ENCODE measurements at regions not wholly inside any gene's neighbourhood (a gene's known extent, or its start where the extent isn't known, plus 50 kb on each side); places are given as distances from the start of the nearest gene placed in this dataset.

DNA sequence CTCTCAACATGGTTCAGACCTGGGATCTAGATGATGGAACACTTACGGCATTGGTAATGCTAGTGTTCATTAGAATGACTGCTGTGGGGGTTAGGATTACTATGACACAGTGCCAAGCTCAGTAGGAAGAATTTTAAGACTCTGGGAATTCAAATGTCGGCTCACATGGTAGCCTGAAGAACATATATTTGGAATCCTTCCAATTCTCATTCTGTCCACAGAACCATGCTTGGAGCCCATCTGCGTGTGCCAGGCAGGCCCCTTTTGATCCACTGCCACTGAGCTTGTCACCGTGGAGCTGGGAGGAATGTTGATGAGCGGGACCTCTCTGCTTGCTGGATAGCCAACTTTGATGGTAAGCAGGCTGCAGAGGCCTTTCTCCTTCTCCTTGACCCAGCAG lies 322.0 kb upstream of the SOX11 start:
- no peak for DNase-seq

DNA sequence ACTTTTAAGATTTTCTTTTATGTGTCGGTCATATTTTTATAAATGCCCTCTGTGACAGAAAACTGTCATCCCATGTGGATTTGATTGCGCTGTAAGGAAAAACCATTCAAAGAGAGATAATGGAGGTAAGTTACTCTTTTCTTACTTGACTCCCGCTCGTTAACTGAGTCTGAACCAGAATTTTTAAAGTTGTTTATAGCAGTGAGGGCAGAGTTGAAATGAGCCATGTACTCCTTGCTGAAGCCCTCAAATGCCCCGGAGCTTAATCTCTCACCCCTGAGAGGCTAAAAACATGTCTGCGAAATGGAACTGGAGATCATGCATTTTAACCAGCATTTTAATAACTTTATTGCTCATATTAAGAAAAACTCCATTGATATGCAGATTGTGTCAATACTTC lies 320.0 kb upstream of the SOX11 start:
- DNase-seq, result no peak

DNA sequence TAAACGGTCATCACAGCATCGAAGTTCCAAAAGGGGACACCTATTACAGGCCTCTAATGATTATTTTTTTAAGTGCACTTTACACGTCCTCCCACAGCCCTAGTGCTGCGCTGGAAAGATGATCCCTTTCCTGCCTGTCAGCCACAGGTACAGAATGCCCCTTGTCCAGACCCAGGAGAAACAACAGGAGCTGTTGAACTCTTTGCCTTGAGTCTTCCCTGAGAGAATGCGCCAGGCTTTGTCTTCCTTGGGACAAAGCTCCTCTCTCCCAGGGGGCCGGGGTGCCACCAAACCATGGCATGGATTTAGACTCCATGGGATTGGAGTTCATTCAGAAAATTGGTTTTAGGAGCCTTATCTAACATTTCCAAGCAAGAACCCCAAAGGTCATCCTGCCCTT lies 319.0 kb upstream of the SOX11 start:
- DNase-seq, result no peak

DNA sequence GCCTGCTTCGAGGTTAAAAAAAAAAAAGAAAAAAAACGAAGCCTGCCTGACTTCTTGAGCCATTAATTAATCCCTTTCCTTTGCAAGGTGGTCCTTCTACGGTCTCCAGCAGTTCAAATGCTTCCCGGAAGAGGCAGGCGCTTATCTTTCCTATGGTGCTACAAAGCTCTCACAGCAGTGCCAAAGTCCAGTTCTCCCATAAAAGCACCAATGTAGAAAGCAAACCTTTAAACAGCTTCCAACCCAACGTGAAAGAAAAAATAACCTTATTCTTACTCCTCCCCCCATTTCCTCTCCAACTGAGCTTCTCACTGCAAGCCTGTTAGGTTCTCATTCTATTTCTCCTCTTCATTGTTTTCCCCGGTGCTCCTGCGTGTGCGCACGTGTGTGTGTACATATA lies 317.4 kb upstream of the SOX11 start:
- no peak for DNase-seq

DNA sequence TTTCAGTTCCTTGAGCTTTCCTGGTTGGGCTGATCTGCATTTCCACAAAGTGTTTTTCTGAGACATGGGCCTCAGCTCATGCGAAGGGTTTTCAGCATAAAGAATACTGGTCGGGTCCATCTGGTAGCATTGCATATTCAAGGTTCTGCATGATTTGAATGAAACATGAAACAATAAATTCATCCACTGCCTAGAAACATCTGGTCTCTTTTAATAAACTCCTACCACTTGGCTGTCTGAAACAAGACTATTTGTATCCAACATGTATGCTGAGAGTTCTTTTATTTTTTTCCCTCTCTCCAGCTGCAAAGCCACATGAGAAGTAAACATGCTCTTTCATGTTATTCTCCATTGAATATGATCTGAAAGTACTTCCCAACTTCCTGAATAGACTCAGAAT lies 314.9 kb upstream of the SOX11 start:
- no peak for DNase-seq

DNA sequence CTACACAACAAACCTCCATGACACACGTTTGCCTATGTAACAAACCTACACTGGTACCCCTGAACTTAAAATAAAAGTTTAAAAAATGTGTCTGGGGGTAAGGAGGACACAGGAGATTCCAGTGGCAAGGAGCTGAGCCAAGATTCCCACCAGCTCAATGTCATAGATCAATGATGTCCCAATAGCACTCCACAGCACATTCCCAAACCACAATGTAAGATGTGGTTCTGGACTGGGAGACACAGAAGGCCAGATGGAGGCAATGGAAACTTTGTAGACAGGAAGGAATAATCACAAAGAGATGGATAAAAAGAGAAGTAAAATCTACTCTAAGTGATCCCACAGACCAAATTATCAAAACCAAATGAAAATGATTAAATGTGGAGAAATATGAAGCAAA lies 312.4 kb upstream of the SOX11 start:
- no peak for DNase-seq

DNA sequence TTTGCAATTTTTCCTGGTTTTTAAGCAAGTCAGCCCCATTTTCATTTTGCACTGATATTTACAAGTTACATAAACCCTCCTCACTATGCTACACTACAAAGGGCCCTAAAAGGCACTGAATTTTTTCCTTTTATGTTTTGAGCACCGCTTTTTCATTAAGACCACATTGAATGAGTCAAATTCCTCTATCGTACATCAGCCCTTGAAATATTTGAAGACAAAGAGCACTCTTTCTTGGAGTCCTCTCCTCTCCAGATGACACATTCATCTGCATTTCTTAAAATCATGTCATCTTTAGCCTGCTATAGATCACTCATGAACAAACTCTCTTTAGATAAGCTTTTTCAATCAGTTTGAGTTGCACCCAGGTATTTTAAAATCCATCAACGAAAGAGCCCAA lies 306.6 kb upstream of the SOX11 start:
- no peak for DNase-seq

DNA sequence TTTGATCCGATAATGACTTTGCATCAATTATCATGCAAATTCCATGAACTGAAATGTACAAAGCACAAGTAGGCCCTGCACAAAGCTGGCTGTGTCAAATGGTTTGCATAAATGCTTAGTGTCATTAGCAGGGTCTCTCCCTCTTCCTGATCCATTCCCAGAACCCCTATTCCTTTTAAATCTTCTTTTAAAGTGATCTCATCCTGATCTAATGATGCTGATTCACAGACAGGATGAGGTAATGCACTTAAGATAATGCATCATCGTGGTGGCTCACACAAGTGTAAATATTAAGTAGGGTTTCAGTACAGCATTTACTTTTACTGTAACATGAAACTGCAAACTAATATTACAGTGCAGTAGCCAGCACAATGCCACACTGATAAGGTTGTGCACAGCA lies 304.8 kb upstream of the SOX11 start:
- DNase-seq, result no peak

DNA sequence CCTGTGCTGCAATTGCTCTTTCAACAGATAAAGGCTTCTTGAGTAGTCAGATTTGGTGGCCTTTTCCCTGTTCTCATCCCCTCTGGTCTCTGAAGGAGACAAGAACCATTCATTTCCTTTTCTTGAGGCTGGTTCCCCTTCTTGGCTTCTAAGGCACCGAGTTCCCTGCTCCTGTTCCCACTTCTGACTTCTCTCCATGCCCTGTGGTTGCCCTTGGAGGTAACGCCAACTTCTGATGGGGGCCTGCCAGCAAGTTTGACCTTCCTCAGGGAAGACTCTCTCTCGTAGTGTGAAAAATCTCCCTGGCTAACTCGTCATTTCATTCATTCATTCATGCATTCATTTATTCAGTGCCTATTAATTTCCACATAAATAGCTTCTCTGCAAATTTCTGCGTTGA lies 302.4 kb upstream of the SOX11 start:
- DNase-seq, result no peak

DNA sequence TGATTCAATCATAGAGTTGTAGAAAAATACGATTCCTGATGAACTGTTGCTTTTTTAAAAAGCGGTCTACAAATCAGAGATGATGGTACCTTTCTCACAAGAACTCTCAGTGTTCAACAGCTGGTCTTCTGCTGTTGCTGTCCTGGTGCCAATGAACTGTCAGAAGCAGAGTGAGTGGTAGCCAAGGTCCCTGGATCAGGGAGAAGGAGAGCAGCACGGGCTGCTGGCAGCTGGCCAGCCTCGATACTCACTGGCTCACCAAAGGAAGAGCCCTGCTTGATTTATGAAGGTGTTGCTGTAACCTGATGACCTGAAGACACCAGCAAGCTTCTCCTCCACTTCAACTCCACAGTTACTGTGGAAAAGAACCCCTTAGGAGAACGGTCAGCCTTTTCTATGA lies 300.8 kb upstream of the SOX11 start:
- no peak for DNase-seq

DNA sequence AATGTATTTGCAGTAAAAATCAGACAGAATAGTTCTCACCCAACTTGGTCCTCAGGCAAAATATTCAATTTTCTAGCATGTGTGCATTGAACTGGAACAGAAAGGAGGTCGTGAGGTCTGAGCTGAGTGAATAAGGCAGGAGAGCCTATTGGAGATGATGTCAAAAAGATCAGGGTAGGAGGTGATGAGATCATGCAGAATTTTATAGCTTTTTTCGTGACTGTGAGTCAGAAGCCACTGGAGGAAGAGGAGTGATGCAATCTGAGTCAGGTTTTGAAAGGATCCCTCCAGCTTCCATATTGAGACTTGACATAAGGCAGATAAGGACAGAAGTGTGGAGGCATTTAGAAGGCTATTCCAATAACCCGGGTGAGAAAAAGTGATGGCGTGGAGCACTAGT lies 299.5 kb upstream of the SOX11 start:
- no peak for DNase-seq

DNA sequence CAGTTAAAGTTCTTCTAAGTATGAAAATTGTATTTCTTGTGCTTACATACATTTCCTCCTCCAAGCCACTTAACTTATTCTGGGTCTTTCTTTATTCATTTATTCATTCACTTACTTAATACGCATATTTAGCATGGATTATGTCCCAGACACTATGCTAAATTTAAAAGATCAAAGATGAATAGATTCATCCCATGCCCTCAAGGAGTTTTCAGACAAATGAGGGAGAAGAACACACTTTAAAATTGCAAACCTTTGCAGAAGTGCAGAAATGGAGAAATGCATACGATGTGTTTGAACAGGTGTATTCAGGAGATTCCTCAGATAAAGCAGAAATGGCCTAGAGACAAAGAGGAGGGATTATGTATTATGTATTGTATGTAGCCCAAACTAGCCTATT lies 298.7 kb upstream of the SOX11 start:
- no peak for DNase-seq

DNA sequence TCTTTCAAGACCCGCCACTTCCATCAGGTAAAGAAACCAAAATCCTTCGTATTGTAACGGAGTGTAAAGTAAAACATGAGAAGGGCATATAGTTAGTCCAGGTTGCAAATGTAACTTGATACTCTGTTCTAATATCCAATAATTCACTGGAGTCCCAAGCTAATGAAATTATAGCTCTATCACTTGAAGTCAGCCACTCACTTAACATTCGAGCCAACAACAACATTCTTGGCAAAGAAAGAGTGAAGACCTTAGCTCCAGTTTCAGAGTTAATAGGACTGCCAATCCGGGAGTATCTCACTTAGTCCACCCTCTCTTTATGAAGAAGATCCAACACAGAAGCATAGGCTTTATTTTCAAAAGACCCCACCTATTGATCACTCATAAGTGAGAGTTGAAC lies 298.0 kb upstream of the SOX11 start:
- no peak for DNase-seq

DNA sequence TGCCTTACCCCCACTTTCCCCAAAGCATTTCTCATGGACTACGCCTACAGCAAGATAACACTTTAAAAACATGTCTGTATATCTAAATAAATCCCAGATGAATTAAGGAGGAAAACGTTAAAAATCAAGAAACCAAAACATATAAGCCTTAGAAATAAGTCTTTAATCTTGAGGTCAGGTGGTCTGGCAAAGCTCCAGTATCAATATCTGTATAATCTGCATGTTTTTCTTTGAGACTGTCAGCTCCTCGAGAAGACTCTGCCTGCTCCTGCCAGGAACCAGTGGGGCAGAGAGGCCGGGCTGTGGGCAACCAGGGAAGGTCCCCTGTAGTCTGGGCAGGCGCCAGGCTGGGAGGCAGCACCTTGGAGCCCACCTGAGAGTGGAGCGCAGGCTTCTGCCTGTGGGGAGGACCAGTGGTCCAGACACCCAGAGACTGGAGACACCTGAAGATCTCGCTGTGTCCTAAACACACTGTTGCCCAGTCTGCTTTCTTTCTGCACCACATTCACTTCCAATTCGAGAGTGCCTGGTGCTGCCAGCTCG lies 291.0 kb upstream of the SOX11 start:
- no peak for DNase-seq

DNA sequence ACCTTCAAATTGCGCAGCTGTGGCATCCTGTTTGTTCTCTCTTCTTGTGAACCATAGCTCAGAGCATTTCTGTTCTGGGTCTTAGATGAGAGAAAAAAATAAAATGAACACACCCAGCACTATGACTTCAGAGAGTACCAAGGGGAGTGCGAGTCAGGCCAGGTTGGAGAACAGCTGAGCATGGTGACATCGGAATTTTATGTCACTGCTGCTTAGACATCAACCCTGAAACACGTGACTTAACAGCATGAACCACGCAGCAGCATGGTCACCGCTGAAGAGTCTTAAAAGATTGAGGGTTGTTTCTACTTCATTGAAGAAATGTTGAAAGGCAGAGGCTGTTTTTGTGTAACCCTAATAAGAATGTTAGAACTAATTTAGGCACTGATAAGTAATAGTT lies 288.8 kb upstream of the SOX11 start:
- no peak for DNase-seq

DNA sequence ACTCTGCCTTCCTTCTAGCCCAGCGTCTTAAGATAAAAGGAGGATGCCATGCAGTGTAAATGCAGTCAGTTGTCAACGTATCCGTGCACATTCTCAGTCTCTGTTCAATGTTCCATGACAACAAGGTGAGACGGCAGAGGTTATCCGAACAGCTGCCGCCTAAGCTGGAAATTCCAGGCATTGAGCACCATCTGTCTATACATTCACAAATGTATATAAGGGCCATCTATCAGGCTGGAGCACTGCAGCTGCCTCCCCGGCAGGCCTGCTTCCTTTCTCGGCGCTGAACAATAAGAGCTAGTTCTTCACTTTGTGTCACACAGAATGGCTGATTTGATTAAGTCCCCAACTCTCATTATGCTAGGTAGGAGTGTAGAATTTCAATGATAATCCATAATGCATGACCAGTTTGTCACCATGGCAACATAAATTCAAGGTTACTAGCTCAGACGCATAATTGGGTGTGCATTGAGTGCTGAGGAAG lies 282.2 kb upstream of the SOX11 start:
- no peak for DNase-seq

DNA sequence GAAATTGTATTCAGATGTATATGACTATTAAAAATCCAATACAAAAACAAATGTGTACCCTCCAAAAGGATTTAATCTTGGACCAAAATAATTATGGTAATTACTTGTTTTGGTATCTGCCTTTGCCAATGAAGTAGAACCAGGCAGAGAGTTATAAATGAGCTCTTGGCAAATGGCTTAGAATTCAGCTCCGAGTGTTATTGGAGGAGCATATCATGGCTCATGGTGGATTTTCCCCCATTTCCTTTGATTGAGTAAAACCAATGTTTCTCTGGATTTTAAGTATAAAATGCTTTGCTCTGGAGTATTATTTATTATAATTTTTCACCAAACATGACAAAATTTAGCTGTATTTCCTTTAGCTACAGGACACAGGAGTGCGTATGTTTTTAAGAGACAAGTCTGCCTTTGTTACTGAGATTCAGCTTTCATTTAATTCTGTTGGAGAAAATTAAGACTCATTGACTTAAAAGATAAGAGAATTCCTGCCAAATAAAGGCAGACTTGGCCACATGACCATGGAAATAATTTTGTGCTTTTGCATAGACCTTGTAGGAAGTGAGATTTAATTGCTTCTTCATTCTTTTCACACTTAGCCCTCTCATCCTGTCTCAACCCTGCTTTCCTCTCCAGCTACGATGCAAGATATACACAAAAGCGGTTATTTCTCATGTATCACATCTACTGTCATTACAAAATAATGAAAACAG lies 281.0 kb upstream of the SOX11 start:
- DNase-seq, result no peak

DNA sequence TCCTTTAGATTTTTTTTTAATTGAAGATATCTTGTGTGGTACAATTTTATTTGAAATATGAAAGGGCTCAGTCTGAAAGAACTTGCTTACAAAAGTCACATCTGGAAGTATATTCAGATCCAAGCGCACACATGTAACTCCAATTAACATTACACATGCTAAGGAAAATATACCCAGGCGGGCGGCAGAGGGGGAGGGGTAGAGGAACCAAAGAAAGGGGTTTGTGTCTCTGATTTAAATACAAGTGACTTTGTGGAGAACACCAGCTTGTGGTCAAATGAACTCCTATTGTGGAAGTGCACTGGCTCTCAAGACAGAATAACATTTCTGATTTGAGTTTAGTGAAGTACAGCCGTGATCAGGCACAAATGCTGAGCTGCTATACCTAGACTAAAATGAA lies 280.2 kb upstream of the SOX11 start:
- DNase-seq, result no peak

DNA sequence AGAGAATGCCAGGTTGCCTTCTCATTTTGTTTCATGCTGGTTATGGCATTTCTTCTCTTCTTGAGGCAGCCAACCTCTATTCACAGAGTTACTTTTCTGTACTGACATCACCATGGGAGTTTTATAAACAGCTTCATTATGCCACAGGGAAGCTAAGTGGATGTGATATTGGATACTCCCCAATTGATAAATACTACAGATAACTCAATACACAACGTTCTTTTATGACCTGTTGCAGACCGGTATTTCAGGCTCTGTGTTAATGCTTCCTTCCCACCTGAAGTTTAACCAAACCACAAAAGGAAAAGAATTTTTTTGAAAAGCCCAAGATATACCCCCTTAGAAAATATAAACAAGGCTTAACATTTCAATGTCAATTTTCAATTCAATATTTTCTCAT lies 258.3 kb upstream of the SOX11 start:
- no peak for DNase-seq

DNA sequence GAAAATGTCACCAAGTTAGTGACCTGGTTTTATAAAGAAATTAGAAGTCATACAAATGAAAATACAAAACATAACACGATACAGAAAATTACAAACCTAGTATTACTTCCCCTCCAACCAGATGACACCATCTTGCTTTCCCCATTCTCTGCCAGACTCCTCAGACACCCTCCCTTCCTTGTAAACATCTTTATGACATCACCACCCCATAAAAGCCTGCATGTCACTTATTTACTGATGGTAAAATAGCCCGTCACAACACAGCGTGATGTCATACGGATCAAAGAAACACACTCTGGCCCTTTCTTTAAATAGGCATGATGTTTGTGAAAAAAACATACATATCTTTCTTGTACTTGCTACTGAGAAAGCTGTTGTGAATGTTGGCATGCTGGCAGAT lies 254.8 kb upstream of the SOX11 start:
- DNase-seq, result no peak

DNA sequence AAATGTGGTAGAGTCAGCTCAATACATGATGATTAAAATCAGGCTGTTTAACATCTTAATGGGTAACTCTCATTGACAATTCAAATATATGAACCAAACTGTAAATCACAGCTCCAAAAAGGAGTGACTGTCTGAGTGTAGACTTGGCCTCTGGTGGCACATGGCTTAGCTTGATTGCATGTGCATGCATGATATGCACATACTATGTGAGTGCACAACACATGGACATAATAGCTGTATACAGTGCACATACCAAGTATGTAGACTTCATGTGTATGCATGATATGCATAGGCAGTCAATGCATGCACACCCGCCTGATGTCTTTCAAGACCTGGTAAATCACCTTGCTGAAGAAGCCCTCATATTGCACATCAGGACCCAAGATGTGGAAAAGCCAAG lies 252.0 kb upstream of the SOX11 start:
- DNase-seq, result no peak

DNA sequence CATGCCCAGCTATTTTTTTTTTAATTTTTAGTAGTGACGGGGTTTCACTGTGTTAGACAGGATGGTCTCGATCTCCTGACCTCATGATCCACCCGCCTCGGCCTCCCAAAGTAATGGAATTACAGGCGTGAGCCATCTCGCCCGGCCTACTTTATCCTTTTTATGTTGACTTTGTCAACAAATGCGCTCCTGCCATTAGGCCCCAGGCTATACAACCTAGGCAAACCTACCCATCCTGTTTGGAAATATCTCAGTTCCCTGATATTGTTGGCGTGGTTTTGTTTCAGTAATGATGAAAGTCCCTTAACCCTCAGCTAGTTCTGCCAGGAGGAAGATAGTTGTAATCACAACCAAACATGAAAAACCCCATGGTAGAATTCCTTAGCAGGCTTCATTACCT lies 249.4 kb upstream of the SOX11 start:
- DNase-seq, result no peak

DNA sequence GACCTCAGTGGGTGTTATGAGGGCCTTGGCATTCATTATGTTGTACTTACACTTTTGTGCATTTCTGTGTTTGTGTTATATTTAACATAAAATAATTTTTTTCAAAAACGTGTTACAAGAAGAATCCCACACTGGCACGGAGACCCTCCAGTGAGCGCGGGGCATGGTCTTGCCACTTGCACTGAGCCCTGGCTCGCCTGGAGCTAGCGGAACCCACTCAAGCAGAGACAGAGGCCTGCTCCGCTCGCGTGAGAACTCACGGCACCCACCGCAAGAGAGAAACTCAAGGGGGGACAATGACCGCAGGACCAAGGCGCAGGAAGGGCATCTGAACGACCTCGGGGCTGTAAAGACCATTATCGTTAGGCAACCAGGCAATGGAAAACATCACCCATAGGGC lies 248.0 kb upstream of the SOX11 start:
- DNase-seq, result no peak

DNA sequence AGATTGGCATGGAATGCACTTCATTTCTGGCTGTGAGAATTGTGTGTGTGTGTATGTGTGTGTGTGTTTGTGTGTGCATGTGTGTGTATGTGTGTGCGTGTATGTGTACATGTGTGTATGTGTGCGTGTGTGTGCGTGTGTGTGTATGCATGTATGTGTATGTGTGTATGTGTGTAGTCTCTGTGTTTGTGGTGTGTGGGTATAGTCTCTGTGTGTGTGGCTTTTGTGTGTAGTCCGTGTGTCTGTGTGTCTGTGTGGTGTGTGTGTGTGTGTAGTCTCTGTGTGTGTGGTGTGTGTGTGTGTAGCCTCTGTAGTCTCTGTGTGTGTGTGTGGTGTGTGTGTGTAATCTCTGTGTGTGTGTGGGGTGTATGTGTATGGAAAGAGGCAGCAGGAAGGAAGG lies 247.3 kb upstream of the SOX11 start:
- DNase-seq, result no peak

DNA sequence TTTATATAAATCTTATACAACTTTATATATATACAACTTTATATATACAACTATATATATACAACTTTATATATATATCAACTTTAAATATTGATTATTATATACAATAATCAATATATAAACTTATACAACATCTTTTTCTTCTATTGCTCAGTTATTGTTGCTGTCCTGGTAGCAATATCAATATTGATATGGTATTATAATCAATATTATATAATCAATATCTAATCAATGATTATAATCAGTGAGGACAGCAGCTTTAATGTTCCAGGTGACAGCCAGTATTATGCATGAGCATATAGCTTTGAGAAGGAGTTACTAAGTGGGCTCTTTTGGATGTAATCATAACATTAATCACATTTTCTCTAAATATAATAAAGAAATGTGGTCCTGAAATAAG lies 242.3 kb upstream of the SOX11 start:
- no peak for DNase-seq
